HCT116 (cell line): ENCODE measurements at regions not wholly inside any gene's neighbourhood (a gene's known extent, or its start where the extent isn't known, plus 50 kb on each side); places are given as distances from the start of the nearest gene placed in this dataset.

Experiments
- ATAC-seq: fragments of 200-7000 bp; cut with Tn5 transposase; 2 replicates; pipeline ENCODE4 v1.9.1; 2020; ENCODE audit warnings: mild to moderate bottlenecking, moderate library complexity
- BruUV-seq: library from RNA; stranded (reverse); fragments of 400-500 nt; replicated peaks from 2 replicates; lab custom pipeline; 2021; lab: Mats Ljungman, UMichigan
- CTCF ChIA-PET: fragments of 300-600 bp; sonication (Branson Sonifier 250); formaldehyde crosslinking; loops from one replicate; lab custom pipeline; 2021; ENCODE audit warnings: antibody characterized with exemption; lab: Charles Lee
- POLR2A ChIA-PET: fragments of 300-600, 350-600 bp; sonication (Branson Sonifier 250); formaldehyde crosslinking; loops from one replicate; lab custom pipeline; 2021; ENCODE audit warnings: antibody characterized with exemption; lab: Charles Lee
- RAD21 ChIA-PET, 2 experiments: fragments of 300-600 bp; sonication (Branson Sonifier 250); formaldehyde crosslinking; loops; one replicate each; lab custom pipeline; 2023; ENCODE audit warnings: low total read pairs in 2 of 2; ENCODE audit not compliant: uncharacterized antibody in 2 of 2, unreplicated experiment in 2 of 2, low non-redundant PET in 1 of 2; lab: Charles Lee
- DNase-seq: peaks from one replicate; pipeline ENCODE4 v3.0.0-alpha.2; 2010; ENCODE audit warnings: low read depth, low spot score
- H2AFZ ChIP-seq: fragments of 200-600 bp; shearing (Covaris generic), sonication (generic); 2 replicates; pipeline ENCODE4 v1.6.1; 2017; ENCODE audit warnings: low read depth, mixed run types, mixed read lengths, antibody characterized with exemption, low read length; ENCODE audit not compliant: poor library complexity, severe bottlenecking
- H3K27ac ChIP-seq: 2 replicates; pipeline ENCODE4 v1.5.1; 2012; ENCODE audit warnings: low read depth, low read length
- H3K27me3 ChIP-seq: fragments of 200-600 bp; sonication (generic); 2 replicates; pipeline ENCODE4 v1.6.1; 2016; ENCODE audit warnings: mixed run types, low read length, mixed read lengths; ENCODE audit not compliant: insufficient read depth
- H3K36me3 ChIP-seq, 2 experiments: fragments of 200-500 bp in 1 of 2; fragments of 200-600 bp in 1 of 2; sonication (Bioruptor generic) in 1 of 2; sonication (generic) in 1 of 2; 2 replicates each; pipeline versions ENCODE4 v1.5.1 to v1.6.1; 2014 to 2016; ENCODE audit warnings: low read length in 2 of 2, inconsistent platforms in 1 of 2, mixed read lengths in 1 of 2, mixed run types in 1 of 2; ENCODE audit not compliant: insufficient read depth in 2 of 2, control insufficient read depth in 1 of 2
- H3K4me1 ChIP-seq, 2 experiments: fragments of 200-600 bp in 1 of 2; sonication (generic) in 1 of 2; 2 replicates each; pipeline versions ENCODE4 v1.5.1 to v1.6.1; 2012 to 2017; ENCODE audit warnings: low read length in 2 of 2, inconsistent platforms in 1 of 2, mild to moderate bottlenecking in 1 of 2, mixed read lengths in 1 of 2, mixed run types in 1 of 2, moderate library complexity in 1 of 2; ENCODE audit not compliant: insufficient read depth in 2 of 2, control insufficient read depth in 1 of 2
- H3K4me2 ChIP-seq: fragments of 200-600 bp; sonication (generic); 2 replicates; pipeline ENCODE4 v1.6.1; 2017; ENCODE audit warnings: mixed run types, low read length, mixed read lengths
- H3K4me3 ChIP-seq, 2 experiments: fragments of 200-600 bp in 1 of 2; sonication (generic) in 1 of 2; replicated peaks in 1 of 2; 2 replicates each; pipeline ENCODE4 v1.5.1; 2011 to 2016; ENCODE audit warnings: low read length in 2 of 2, control low read depth in 1 of 2, low read depth in 1 of 2, mild to moderate bottlenecking in 1 of 2, mixed read lengths in 1 of 2, mixed run types in 1 of 2
- H3K79me2 ChIP-seq: fragments of 200-600 bp; sonication (generic); 2 replicates; pipeline ENCODE4 v1.6.1; 2017; ENCODE audit warnings: mild to moderate bottlenecking, mixed run types, low read length, moderate library complexity, mixed read lengths; ENCODE audit not compliant: insufficient read depth
- H3K9ac ChIP-seq: fragments of 200-600 bp; sonication (generic); 2 replicates; pipeline ENCODE4 v1.6.1; 2016; ENCODE audit warnings: low read length, mixed read lengths
- H3K9me2 ChIP-seq: fragments of 200-600 bp; sonication (generic), shearing (Covaris generic); 2 replicates; pipeline ENCODE4 v1.6.1; 2017; ENCODE audit warnings: mixed run types, mild to moderate bottlenecking, moderate library complexity; ENCODE audit not compliant: insufficient read depth
- H3K9me3 ChIP-seq, 2 experiments: fragments of 200-500 bp in 1 of 2; fragments of 200-600 bp in 1 of 2; sonication (Bioruptor generic) in 1 of 2; sonication (generic) in 1 of 2; 2 replicates each; pipeline ENCODE4 v1.6.1; 2014 to 2017; ENCODE audit warnings: low read length in 2 of 2, mixed read lengths in 2 of 2, inconsistent platforms in 1 of 2, low read depth in 1 of 2, mild to moderate bottlenecking in 1 of 2, mixed run types in 1 of 2, moderate library complexity in 1 of 2; ENCODE audit not compliant: control insufficient read depth in 1 of 2, insufficient read depth in 1 of 2
- H4K20me1 ChIP-seq: fragments of 200-600 bp; sonication (generic), shearing (Covaris generic); 2 replicates; pipeline ENCODE4 v1.6.1; 2017; ENCODE audit warnings: mixed run types, mild to moderate bottlenecking, moderate library complexity; ENCODE audit not compliant: insufficient read depth
- CTCF ChIP-seq, 3 experiments: fragments of 200-600 bp in 1 of 3; sonication (generic) in 1 of 3; IDR thresholded peaks in 2 of 3; conservative IDR thresholded peaks in 1 of 3; 2 replicates each; pipeline ENCODE4 v1.5.1; 2012 to 2017; ENCODE audit warnings: low read depth in 2 of 3, low read length in 2 of 3, antibody characterized with exemption in 1 of 3, borderline replicate concordance in 1 of 3, control low read depth in 1 of 3, mild to moderate bottlenecking in 1 of 3, mixed read lengths in 1 of 3, mixed run types in 1 of 3, moderate library complexity in 1 of 3; ENCODE audit not compliant: insufficient read depth in 1 of 3
- ELF1 ChIP-seq: IDR thresholded peaks from 2 replicates; pipeline ENCODE4 v1.6.1; 2012; ENCODE audit warnings: low read depth, borderline replicate concordance
- EZH2 ChIP-seq: fragments of 200-600 bp; sonication (generic); IDR thresholded peaks from 2 replicates; pipeline ENCODE4 v1.6.1; 2017; ENCODE audit warnings: antibody characterized with exemption, mixed run types
- EZH2phosphoT487 ChIP-seq: fragments of 200-600 bp; IDR thresholded peaks from 2 replicates; pipeline ENCODE4 v1.6.1; 2018; ENCODE audit warnings: antibody characterized with exemption, borderline replicate concordance
- FOSL1 ChIP-seq: IDR thresholded peaks from 2 replicates; pipeline ENCODE4 v1.6.1; 2012; ENCODE audit warnings: low read depth
- POLR2A ChIP-seq: IDR thresholded peaks from 2 replicates; pipeline ENCODE4 v1.7.0; 2011; ENCODE audit warnings: borderline replicate concordance; ENCODE audit not compliant: insufficient read depth, insufficient read length; ENCODE audit errors: extremely low read depth
- POLR2AphosphoS5 ChIP-seq: IDR thresholded peaks from 2 replicates; pipeline ENCODE4 v1.6.1; 2011; ENCODE audit warnings: mild to moderate bottlenecking, low read depth, low read length, moderate library complexity
- RAD21 ChIP-seq: IDR thresholded peaks from 2 replicates; pipeline ENCODE4 v1.6.1; 2012; ENCODE audit warnings: low read depth, mild to moderate bottlenecking
- SP1 ChIP-seq: IDR thresholded peaks from 2 replicates; pipeline ENCODE4 v1.6.1; 2012; ENCODE audit warnings: low read depth
- SRF ChIP-seq: IDR thresholded peaks from 2 replicates; pipeline ENCODE4 v1.6.1; 2012; ENCODE audit warnings: low read depth
- TCF7L2 ChIP-seq: IDR thresholded peaks from 2 replicates; pipeline ENCODE4 v1.7.0; 2011; ENCODE audit warnings: borderline replicate concordance, inconsistent platforms; ENCODE audit not compliant: insufficient read depth, insufficient read length; ENCODE audit errors: extremely low read depth
- YY1 ChIP-seq: IDR thresholded peaks from 2 replicates; pipeline ENCODE4 v1.6.1; 2011; ENCODE audit warnings: low read length, low read depth, moderate library complexity, mild to moderate bottlenecking; ENCODE audit not compliant: insufficient replicate concordance; ENCODE audit errors: extremely low read depth
- ZFX ChIP-seq: fragments of 450-650 bp; IDR thresholded peaks from 2 replicates; pipeline ENCODE4 v1.6.1; 2017
- intact Hi-C: fragments of 100-400 bp; cut with micrococcal nuclease; formaldehyde crosslinking; loops from 2 replicates; pipeline ENCODE4 v1.10.0; 2022

- no peaks in the 10 kb centered on the region for H4K20me1 ChIP-seq
- ChIA-PET CTCF (no interaction called here), RAD21 (no interaction called here)
- BruUV-seq, result no TSS peak
- peaks cover 0 to 4% of the 10 kb centered on the region in 2 experiments; a peak in 2 of 4 replicates for H3K9me3 ChIP-seq
- no peaks in the 10 kb centered on the region for H3K79me2 ChIP-seq
- DNase-seq, result no peak
- intact Hi-C loops, result no loop called here
- H3K9me2 ChIP-seq, result no peaks in the 10 kb centered on the region
- no peaks in the 10 kb centered on the region for H3K4me1 ChIP-seq
- TF ChIP-seq SP1 (no peak), EZH2 (no peak), SRF (no peak), FOSL1 (no peak), EZH2phosphoT487 (no peak), TCF7L2 (no peak), ELF1 (no peak), YY1 (no peak), POLR2AphosphoS5 (no peak)
- TF ChIP-seq, all 23 proteins: peak for 0
- H3K36me3 ChIP-seq, result no peaks in the 10 kb centered on the region
- no peaks in the 10 kb centered on the region for H3K27me3 ChIP-seq
- no peak overlapping the region for H3K27ac ChIP-seq
- ATAC-seq, result no peak
- H3K4me2 ChIP-seq, result no peak overlapping the region
- no peak overlapping the region for H3K4me3 ChIP-seq
- no peak overlapping the region for H3K9ac ChIP-seq
- H2AFZ ChIP-seq, result no peak overlapping the region
- POLR2A ChIA-PET, result no interaction called here
Observed at GRCh38 chr1:216890871-216891270, 167.6 kb upstream of the ESRRG start.

GRCh38 chr1:216888731-216889130 is 165.5 kb upstream of the ESRRG start:
- no peaks in the 10 kb centered on the region for H3K36me3 ChIP-seq
- ATAC-seq (no peak), DNase-seq (no peak)
- ChIA-PET CTCF (no interaction called here), POLR2A (no interaction called here), RAD21 (no interaction called here)
- no peaks in the 10 kb centered on the region for H3K79me2 ChIP-seq
- no peak overlapping the region for H3K4me3 ChIP-seq
- H3K4me2 ChIP-seq, result no peak overlapping the region
- no peaks in the 10 kb centered on the region for H4K20me1 ChIP-seq
- no TSS peak for BruUV-seq
- TF ChIP-seq YY1 (no peak), RAD21 (no peak), SP1 (no peak), POLR2A (no peak), CTCF (IDR thresholded peaks at IDR 0.05 in 2 of 3, conservative IDR thresholded peaks at IDR 0.05 in 1 of 3; ENCODE audit: borderline replicate concordance in 1 of 3, insufficient read depth in 1 of 3, low read depth in 2 of 3, low read length in 2 of 3) (no peak), EZH2 (no peak), ZFX (no peak)
- no peaks in the 10 kb centered on the region for H3K27me3 ChIP-seq
- H3K9me2 ChIP-seq, result no peaks in the 10 kb centered on the region
- H3K9me3 ChIP-seq, result peaks cover 0 to 4% of the 10 kb centered on the region in 2 experiments; a peak in 2 of 4 replicates
- no peak overlapping the region for H2AFZ ChIP-seq
- H3K27ac ChIP-seq, result no peak overlapping the region
- intact Hi-C loops, result no loop called here
- H3K4me1 ChIP-seq, result no peaks in the 10 kb centered on the region
- no peak overlapping the region for H3K9ac ChIP-seq
